ENCODE measurements at regions not wholly inside any gene's neighbourhood (a gene's known extent, or its start where the extent isn't known, plus 50 kb on each side); places are given as distances from the start of the nearest gene placed in this dataset.

DNA sequence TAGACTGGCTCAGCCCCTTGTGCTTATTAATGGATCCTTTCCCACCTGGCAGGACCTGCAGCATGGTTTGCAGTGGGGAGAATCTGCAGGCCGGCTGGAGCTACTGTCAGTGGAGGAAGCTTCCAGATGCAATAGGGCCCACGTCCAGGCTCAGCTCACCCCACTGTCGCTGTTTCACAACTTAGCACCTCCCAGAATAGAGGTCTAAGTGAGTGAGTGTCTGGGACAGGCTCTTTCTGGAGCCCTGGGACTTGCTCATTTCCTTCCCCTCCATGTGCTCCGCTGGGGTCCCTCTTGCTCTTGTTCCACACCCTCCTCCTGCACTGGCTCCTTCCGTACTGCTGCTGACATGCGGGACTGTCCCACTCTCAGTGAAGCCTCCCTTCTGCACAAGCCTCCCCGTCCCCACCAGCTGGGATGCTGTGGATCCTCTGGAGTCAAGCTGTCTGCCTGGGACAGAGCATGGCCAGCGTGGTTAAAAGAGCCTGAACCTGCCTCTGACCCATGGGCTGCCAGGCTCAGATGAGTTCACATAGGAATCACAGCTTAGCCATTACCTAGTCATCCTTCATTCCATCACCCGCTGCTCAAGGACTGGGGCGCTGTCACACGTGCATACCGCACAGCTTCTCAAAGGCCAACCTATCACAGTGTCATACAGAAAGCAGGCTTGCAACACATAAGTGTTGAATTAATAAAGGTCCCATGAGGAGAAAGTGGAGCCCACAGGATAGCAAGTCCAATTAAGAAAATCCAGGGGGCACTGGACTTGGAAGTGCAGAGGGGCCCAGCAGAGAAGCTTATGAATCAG is 135.9 kb downstream of the ACKR3 start:
- DNase-seq, result no peak
- BruUV-seq (replicated peaks), result no TSS peak
- intact Hi-C loops (cut with micrococcal nuclease; ENCODE audit: unreplicated experiment), result no loop called here
- Histone ChIP-seq H3K36me3 (ENCODE audit: low read depth) (no peaks in the 10 kb centered on the region), H3K79me2 (ENCODE audit: low read depth) (no peaks in the 10 kb centered on the region), H3F3A (ENCODE audit: insufficient read depth, low read depth) (peaks cover 6% of the 10 kb centered on the region; the same call in 1 of the 2 replicates), H2AFZ (no peak overlapping the region), H3K9me3 (ENCODE audit: insufficient read depth, low read depth) (no peaks in the 10 kb centered on the region), H3K4me1 (replicated peaks; ENCODE audit: insufficient read depth) (no peaks in the 10 kb centered on the region), H3K4me2 (no peak overlapping the region), H3K27ac (no peak overlapping the region), H3K27me3 (ENCODE audit: insufficient read depth, low read depth) (peaks cover 8% of the 10 kb centered on the region; the same call in 1 of the 2 replicates), H3K4me3 (no peak overlapping the region), H3K9me2 (ENCODE audit: insufficient read depth) (no peaks in the 10 kb centered on the region), H4K20me1 (ENCODE audit: insufficient read depth) (no peaks in the 10 kb centered on the region)
- ChIA-PET CTCF (no interaction called here), POLR2A (ENCODE audit: unreplicated experiment) (no interaction called here)
- TF ChIP-seq EZH2 (IDR thresholded peaks at IDR 0.05; ENCODE audit: low read depth), result no peak
- TF ChIP-seq, protein P1, sequence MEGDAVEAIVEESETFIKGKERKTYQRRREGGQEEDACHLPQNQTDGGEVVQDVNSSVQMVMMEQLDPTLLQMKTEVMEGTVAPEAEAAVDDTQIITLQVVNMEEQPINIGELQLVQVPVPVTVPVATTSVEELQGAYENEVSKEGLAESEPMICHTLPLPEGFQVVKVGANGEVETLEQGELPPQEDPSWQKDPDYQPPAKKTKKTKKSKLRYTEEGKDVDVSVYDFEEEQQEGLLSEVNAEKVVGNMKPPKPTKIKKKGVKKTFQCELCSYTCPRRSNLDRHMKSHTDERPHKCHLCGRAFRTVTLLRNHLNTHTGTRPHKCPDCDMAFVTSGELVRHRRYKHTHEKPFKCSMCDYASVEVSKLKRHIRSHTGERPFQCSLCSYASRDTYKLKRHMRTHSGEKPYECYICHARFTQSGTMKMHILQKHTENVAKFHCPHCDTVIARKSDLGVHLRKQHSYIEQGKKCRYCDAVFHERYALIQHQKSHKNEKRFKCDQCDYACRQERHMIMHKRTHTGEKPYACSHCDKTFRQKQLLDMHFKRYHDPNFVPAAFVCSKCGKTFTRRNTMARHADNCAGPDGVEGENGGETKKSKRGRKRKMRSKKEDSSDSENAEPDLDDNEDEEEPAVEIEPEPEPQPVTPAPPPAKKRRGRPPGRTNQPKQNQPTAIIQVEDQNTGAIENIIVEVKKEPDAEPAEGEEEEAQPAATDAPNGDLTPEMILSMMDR (conservative IDR thresholded peaks at IDR 0.05), result no peak

DNA sequence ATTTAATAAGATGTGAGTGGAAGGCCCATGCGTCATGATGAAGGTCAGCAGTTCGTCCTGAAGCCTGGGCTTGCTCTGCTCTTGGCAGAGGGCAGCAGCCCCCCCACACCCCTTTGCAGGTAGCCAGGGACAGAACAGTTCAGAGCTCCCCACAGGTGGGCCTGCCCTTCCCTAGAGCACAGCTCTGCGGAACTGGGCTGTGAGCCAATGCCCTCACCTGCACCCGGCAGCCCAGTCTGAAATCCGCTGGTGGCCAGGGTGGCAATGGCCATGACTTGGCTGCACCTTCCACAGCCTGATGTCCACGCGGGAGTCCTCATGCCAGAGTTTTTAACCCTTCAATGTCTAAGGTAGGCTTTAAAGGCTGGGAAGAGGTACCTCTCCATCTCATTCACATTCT is 136.7 kb downstream of the ACKR3 start:
- TF ChIP-seq EZH2 (IDR thresholded peaks at IDR 0.05; ENCODE audit: low read depth), result no peak
- TF ChIP-seq, protein P1 (conservative IDR thresholded peaks at IDR 0.05), result no peak
- Histone ChIP-seq H3F3A (ENCODE audit: insufficient read depth, low read depth) (peaks cover 6% of the 10 kb centered on the region; the same call in 1 of the 2 replicates), H4K20me1 (ENCODE audit: insufficient read depth) (no peaks in the 10 kb centered on the region), H3K9me3 (ENCODE audit: insufficient read depth, low read depth) (no peaks in the 10 kb centered on the region), H3K9me2 (ENCODE audit: insufficient read depth) (no peaks in the 10 kb centered on the region), H3K4me2 (no peak overlapping the region), H3K79me2 (ENCODE audit: low read depth) (no peaks in the 10 kb centered on the region), H2AFZ (no peak overlapping the region), H3K27ac (no peak overlapping the region), H3K36me3 (ENCODE audit: low read depth) (no peaks in the 10 kb centered on the region), H3K4me1 (replicated peaks; ENCODE audit: insufficient read depth) (peaks cover 5% of the 10 kb centered on the region; the same call in 1 of the 2 replicates), H3K27me3 (ENCODE audit: insufficient read depth, low read depth) (peaks cover 8% of the 10 kb centered on the region; the same call in 1 of the 2 replicates), H3K4me3 (no peak overlapping the region)
- BruUV-seq (replicated peaks), result no TSS peak
- peak in 1 of 2 experiments; percentile 14 for DNase-seq
- intact Hi-C loops (cut with micrococcal nuclease; ENCODE audit: unreplicated experiment), result no loop called here
- ChIA-PET CTCF (no interaction called here), POLR2A (ENCODE audit: unreplicated experiment) (no interaction called here)

DNA sequence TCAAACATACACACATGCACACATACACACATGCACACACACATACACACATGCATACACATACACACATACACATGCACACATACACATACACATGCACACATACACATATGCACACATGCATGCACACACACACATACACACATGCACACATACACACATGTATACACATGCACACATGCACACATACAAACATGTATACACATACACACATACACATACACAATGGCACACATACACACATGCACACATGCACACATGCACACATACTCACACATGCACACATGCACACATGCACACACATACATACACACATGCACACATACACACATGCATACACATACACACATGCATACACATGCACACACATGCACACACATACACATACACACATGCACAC is 137.2 kb downstream of the ACKR3 start:
- peaks cover 7% of the 10 kb centered on the region; the same call in 1 of the 2 replicates for H3F3A ChIP-seq (ENCODE audit: insufficient read depth, low read depth)
- TF ChIP-seq, protein P1 (conservative IDR thresholded peaks at IDR 0.05), result no peak
- no peak for TF ChIP-seq EZH2 (IDR thresholded peaks at IDR 0.05; ENCODE audit: low read depth)
- DNase-seq, result no peak
- intact Hi-C loops (cut with micrococcal nuclease; ENCODE audit: unreplicated experiment), result no loop called here
- no peaks in the 10 kb centered on the region for H4K20me1 ChIP-seq (ENCODE audit: insufficient read depth)
- POLR2A ChIA-PET (ENCODE audit: unreplicated experiment), result no interaction called here
- no peak overlapping the region for H3K4me2 ChIP-seq
- no peak overlapping the region for H2AFZ ChIP-seq
- no peaks in the 10 kb centered on the region for H3K36me3 ChIP-seq (ENCODE audit: low read depth)
- no peaks in the 10 kb centered on the region for H3K9me3 ChIP-seq (ENCODE audit: insufficient read depth, low read depth)
- H3K27ac ChIP-seq, result no peak overlapping the region
- CTCF ChIA-PET, result no interaction called here
- H3K4me3 ChIP-seq, result no peak overlapping the region
- H3K9me2 ChIP-seq (ENCODE audit: insufficient read depth), result no peaks in the 10 kb centered on the region
- no peaks in the 10 kb centered on the region for H3K79me2 ChIP-seq (ENCODE audit: low read depth)
- BruUV-seq (replicated peaks), result no TSS peak
- H3K27me3 ChIP-seq (ENCODE audit: insufficient read depth, low read depth), result peaks cover 8% of the 10 kb centered on the region; the same call in 1 of the 2 replicates
- peaks cover 9% of the 10 kb centered on the region for H3K4me1 ChIP-seq (replicated peaks; ENCODE audit: insufficient read depth)
